GM18520 (cell line): ENCODE measurements at regions not wholly inside any gene's neighbourhood (a gene's known extent, or its start where the extent isn't known, plus 50 kb on each side); places are given as distances from the start of the nearest gene placed in this dataset.
"Not testable (repeated sequence)": the region's sequence is repeated elsewhere in the genome, so short reads cannot be mapped to it uniquely, and the experiment has no call there.

Source experiments
- ATAC-seq: cut with Tn5 transposase; IDR thresholded peaks from one replicate; pipeline ENCODE4 v1.9.1; 2021; ENCODE audit not compliant: unreplicated experiment

DNA sequence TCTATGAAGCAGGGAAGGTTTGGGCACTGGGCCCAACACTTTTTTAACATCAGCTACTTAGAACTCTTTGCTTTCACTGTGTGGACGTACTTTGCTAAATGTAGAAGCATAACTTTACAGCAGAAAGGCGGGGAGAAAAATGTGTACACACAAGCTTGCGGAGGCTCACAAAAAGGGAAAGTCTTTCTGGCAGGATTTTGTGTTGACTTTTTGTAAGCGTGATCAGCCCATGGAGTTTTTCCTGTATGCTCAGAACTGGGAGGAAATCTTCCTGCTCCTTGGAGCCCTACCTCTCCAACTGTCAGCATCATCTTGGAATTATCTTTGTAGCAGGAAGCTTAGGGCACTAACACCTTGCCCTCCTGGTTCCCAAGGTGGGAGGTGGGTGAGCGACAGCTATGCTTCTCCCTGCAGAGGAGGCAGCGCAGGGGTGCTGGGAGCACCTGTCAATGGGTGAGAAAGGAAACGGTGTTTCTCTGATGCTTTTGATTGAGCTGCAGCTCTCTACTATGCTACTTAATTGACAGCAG, 321.9 kb downstream of the GADD45G start:
- ATAC-seq, result no peak

DNA sequence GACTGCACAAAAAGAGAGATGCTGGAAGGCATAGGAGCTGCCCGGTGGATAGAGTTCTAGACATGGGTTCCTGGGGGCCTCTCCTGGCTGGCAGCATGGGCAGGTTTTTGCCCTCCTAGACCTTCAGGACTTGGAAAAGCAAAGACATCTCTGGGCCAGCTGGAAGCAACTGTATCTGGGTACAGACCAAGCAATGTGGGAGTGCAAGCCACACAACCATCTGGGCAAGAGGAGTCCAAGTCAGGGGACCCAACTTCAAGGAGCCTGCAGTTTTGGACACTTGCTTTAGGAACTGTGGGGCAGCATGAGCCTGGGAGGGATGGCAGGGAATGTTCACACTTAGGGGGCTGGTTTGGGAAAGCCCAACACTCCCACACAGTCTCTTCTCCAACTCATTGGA, 323.3 kb downstream of the GADD45G start:
- no peak for ATAC-seq

DNA sequence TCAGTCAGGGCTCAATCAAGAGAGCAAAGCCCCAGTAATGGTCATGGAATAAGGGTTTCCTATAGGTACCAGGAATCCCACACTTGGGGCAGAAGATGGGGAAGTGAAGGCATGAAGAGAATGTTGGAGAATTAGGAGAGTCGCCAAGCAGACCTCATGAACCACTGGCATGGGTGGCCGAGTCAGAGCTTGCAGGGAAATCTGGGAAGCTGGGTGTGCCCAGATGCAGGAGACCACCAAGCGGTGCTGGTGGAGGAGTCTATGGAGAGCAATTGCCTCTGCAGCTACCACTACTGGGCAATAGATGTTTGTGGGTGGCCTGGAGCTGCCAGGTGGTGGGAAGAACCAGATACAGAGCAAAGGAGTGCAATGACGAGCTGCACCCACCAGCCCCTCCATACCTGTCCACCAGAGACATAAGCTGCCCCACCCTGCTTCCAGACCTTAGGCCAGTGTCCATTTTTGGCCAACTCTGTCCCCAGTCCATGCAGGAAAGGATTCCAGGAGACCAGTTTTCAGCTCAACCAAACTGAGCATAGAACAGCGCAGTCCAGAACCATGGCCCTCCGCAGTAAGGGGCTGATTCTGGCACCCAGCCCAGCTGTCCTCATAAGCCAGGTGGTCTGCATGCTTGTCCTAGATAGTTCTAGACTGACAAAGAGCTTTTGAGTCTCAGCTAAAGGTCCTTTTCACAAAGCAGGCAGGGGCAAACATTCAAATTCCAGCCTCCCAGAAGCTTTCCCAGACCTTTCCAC, 323.9 kb downstream of the GADD45G start:
- no peak for ATAC-seq

DNA sequence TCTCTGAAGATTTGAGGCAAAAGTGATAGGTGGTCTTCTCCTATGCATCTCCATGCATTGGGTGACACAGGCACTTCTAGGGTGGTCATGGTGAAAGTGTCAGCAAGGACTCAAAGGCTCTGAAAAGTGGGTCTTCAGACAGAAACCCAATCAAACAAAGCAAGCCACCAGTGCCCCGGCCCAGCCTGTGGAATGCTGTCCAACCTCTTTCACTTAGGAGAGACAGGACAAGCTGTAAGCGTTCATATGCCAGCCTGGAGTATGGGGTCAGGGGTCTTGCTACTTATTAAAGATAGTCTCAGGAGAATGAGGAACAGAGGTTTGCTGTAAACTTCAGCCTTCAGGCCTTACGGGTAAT, 324.5 kb downstream of the GADD45G start:
- ATAC-seq, result no peak

DNA sequence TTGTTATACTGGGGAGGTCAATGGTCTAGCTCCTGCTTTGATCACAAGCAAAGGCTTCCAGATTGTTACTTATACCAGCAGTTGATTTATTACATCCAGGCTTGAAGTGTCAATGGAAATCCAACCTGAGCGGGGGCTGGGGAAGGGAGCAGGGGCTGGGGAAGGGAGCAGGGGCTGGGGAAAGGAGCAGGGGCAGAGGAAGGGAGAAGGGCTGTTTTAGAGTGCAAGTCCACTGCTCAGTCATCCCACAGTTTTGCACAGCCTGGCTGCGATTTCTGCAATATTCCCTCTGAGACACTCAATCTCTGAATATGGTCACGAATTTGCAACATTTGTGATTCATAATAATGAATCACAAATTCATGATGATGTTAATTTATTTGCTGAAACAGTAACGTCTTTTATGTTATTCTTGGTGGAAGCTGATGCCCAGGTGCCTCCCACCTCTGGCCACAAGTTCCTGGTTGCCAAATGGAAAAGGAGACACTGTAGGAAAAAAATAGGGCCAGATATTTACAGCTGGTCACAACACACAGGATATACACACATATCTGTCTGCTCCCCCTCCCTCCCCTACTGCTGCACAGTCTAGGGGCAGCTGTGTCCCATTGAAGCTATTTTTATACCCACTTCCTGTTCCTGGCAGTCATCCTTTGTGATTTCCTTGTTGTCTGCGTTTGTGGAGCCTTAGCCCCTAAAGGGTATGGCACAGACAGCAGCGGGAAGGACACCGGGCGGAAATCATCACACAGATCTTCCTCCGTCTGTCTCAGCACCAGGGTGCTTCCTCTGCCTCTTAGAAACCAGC, 325.1 kb downstream of the GADD45G start:
- ATAC-seq, result no peak

DNA sequence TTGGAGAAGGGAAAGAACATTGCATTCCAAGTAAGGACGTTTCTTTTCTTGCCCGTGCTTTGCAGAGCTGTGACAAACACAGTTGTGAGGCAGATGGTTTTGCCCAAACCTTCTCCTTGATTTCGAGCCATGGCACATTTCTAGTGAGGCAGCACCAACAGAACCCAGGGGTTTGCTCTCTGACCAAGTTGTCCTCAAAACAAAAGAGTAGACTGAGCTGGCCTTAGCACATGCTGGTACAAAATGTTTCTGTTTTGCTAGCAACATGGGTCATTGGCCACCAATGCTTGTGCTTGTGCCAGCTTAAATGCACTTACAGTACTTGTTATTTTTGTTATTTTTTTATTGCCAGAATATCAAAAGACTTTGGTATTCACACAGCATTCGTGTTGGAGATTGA, 328.8 kb downstream of the GADD45G start:
- no peak for ATAC-seq

DNA sequence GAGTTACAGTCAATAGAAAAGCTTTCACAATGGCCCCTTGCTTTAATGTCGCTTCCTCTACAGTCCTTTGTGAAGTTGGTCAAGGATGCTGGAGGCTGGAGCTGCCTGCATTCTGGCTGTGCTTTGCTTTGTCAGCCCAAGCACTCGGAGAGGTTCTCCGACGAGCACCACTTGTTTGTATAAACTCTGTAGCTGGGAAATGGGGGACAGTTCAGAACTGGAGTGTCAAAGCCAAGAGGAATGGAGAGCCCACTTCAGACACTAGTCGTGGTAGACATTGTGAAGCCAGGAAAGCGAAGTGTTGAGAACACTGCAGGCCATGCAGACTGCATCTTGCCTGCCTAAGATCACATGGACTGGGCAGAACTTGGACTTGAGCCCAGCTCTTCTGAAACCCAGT, 330.3 kb downstream of the GADD45G start:
- ATAC-seq, result no peak

DNA sequence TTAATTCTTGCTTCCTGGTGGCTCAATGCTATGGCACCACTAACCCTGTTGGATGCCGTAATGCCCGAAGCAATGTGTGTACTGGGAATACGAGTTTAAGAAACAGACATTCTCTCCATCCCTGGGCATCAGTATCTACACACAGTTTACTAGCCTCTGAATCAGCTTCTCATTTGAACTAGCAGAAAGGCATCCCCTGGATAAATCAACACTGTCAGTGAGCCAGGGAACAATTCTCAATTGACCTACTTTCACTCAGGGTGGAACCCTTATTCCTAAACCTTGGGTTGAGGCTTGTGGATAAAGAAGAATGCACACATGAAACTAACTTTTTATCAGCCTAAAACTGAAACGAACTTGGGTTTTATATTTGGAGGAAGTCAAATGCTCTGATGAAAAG, 331.0 kb downstream of the GADD45G start:
- ATAC-seq, result no peak

DNA sequence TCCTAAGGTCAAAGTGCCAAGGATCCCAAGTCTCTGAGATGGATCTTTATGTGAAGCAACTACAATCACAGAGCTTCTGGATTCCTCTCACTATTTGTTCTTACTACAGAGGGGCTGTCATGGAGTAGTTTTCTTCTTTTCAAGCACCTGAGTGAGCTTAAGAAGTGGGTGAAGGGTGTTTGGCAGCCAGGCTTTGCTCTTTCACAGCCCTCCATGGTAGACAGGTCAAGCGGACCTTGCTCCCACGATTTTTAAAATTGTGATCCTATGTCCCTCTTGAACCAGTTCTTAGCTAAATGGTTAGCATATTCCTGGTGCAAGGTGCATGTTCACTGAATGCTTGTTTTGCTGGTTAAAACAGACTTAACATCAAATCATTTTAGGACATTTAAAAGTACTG, 332.2 kb downstream of the GADD45G start:
- ATAC-seq, result no peak

DNA sequence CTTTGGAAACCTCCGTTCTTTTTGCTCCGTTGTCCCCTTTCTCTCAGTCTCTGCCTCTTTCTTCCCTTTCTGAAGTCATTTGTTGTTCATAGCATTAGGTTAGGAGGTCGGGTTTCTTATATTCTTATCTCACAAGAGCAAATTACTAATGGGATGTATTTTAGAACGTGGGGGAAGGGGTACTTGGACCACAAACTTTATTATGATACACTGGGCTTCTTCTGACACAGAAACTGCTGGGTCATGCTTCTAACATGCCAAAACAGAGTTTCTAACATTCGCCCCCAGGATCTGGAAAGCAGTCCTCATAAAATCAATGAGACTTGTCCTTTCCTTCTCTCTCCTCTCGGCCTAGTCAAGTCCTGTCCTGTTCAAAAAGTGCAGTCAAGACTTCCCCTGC, 334.4 kb downstream of the GADD45G start:
- ATAC-seq, result no peak

DNA sequence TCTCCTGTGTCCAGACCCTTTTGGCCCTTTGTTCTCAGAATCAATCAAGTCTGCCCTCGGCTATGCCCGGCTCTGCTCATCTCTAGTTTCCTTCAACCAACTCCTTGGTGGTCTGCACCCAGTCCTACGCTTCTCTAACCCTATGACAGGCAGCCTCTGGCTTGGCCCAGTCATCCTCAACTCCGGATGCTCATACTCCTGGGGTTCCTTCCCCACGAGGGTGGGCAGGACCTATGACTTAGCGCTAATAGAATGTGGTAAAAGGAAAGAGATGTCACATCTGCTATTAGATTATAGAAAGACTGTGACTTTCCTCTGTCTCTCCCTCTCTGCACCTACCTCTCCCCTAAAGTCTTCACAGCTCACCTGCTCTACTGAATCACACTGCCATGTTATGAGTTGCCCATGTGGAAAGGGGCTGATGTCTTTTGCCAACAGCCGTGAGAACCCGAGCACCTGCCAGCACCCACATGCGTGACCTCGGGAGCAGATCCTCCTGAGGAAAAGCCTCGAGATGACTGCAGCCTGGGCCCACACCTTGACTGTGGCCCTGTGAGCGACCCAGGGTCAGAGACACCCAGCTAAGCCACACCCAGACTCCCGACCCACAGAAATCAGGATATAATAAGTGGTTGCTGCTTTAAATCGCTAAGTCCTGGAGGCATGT, 334.9 kb downstream of the GADD45G start:
- ATAC-seq, result no peak

DNA sequence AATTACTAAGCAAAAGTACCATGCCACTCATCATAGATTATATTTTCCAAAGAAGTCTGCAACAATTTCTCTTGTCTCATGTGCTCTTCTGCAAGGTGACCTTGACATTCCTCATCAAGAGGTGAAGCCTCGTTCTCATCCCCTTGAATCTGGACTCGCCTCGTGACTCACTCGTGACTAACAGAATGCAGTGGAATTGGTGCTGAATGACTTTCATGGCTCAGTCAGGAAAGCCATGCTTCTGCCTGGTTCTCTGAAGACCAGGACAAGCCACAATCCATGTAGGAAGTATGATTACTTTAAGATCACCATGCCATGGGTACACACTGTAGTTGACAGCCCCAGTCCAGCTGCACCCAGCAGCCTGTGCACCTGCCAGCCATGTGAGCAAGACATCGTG, 335.8 kb downstream of the GADD45G start:
- no peak for ATAC-seq

DNA sequence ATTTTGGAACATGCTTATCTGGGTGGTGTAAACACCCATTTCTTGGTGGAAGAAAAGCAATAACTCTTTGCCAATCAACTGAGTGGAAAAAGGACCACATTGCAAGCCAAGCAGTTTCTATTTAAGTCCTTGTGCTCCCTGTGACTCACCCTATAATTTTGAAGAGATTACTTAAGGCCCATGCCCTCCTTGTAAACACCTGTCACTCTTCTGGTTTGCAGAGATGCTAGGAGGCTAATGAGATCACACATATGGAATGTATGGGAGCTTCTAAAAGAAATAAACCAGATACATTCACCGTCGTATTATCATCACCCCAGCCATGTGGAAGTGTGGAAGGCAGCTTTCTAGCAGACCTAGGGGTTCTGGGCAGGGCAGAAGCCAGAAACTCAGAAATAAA, 337.1 kb downstream of the GADD45G start:
- ATAC-seq, result no peak

DNA sequence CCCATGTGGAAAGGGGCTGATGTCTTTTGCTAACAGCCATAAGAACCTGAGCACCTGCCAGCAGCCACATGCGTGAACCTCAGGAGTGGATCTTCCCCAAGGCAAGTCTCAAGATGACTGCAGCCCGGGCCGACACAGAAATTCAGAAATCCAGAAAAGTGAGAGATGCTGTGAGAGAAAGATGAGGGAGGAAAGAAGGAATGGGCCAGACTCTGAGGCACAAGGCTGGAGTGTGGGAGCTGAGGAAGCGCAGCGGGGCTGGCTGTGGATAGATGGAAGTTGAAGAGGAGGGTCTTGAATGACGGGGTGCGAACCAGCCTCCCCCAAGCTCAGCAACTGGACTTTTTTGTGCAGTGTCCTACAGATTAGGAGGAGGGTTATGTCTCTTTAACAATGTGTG, 337.8 kb downstream of the GADD45G start:
- no peak for ATAC-seq

DNA sequence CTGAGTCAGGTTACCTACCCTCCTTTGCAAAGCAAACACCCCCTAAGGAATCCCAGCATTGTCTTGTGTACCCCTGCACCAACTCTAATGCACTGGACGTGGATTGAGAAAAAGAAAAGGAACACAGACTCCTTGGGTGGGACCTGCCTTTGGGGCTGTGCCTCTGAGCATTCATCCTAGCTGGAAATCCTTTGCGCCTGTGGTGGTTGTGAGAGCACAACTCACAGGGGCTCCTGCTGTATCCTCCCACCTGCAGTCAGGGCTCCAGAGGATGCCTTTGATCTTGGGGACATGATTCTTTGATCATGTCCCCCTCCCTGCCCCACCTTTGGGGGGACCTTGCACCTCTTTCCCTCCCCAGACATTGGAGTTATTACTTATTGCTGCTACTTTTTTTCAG, 338.5 kb downstream of the GADD45G start:
- no peak for ATAC-seq

DNA sequence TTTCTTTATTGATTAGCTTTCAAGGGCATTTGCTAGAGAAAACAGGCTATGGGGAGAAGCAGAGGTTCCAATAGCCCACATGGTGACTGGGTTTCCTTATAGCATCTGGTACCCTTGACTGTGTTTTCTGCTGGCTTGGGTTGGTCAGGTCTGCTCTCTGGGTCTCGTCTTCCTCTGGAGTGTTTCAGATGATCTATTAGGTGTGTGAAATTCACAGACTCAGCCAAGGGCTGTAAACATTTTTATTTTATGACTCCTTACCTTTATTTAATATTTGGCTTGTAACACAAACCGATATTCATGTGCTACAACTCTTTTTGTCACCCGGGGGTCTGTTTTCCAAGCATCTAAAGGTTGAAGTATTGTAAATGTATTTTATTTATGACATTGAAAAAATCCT, 338.9 kb downstream of the GADD45G start:
- ATAC-seq, result no peak

DNA sequence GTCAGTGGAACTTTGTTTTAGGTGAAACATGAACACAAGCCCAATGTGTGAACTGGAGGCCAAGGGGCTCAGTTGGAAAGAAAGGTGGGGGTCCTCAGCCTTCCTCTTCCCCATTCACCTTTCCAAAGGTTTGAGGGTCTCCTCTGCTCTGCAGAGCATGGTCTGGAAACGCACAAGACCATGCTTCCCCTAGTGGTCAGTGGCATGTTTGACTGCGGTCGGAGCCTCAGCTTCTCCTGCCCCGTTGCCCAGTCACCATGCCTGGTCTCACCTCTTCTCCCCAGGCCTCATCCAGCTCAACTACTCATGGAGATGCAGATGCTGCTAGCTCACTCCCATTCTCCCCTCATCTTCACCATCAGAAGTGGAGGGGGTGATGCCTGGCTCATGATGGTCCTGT, 340.3 kb downstream of the GADD45G start:
- no peak for ATAC-seq

DNA sequence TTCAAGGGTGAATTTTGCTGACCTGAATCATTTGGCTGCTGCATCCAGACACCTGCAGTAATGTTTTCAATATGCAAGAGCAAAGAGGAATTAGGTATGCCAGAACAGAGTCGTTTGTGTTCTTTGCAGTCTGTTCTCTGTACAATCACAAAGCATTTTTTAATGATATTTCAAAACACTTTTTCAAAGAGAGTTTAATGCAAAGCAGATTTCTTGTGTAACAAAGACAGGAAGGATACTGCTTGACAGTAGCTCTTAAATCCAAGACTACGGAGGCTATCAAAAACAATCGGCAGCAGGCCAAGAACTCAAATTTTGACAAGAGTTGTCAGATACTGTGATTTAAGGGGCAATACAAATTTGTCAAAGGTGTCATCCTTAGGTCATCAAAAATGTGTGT, 341.9 kb downstream of the GADD45G start:
- ATAC-seq, result no peak

DNA sequence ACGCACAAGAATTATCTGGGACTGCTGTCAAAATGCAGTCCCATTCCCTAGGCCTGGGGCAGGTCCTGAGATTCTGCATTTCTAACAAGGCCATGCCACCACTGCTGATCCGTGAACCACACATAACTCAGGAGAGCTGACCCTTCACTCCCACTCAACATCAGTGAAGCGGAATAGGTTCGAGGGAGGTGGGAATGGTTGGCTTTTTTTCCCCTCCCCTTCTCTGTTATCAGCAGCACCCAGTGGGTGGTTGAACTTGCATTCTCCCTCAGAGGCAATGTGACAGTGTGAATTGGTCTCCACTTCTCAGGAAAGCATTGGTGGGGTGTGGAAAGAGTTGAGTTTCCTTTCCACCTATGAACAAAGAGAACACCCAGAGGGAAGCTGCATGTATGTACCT, 344.3 kb downstream of the GADD45G start:
- no peak for ATAC-seq

DNA sequence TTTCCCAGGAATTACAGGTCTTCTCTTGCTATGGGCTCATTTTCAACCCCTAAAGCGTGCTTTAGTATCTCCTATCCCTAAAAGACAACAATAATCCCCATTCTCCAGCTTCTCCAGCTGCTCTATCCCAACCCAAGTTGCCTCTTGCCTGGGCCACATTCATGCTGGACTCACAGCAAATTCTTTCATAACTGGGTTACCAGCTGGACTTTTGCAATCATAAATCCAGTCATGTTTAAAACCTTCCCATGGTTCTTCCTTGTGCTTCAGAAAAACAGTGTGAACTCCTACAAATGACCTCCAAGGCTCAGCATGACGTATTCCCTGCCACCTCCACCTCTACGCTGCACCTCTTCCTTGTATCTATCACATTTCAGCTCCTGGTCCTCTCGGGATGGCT, 346.9 kb downstream of the GADD45G start:
- no peak for ATAC-seq

DNA sequence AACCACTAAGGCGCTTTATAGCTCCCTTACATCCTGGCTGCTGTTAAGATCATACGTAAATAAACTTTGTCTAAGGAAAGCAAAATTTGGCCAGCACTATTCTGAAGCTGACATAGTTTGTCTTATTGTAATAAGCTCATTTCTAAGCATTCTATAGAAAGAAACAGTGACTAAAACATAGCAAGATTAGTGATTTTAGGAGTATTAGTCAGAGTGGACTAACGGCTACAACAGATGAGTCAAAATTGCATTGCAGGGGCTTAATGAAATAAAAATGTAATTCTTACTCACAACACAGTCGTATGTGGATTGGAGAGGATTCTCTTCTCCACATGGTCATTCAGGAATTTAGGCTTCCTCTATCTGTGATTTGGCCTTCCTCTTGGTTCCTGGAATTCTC, 347.6 kb downstream of the GADD45G start:
- peak; percentile 45 for ATAC-seq

DNA sequence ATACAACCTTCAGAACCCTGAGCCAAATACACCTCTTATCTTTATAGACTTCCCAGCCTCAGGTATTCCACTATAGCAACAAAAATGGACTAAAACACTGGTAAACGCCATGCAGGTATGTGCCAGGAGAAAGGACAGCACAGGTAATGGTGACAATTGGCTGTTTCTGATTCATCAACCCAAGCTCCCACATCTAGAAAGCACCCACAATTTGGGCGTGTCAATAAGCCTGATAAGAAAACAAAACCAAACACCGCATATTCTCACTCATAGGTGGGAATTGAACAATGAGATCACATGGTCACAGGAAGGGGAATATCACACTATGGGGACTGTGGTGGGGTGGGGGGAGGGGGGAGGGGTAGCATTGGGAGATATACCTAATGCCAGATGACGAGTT, 348.5 kb downstream of the GADD45G start:
- not testable (repeated sequence) for ATAC-seq
